SJCRH30 (cell line): ENCODE measurements at regions not wholly inside any gene's neighbourhood (a gene's known extent, or its start where the extent isn't known, plus 50 kb on each side); places are given as distances from the start of the nearest gene placed in this dataset.
A peak's percentile ranks its signal among the peaks of the same experiment; 100 is the strongest.
"Not testable (repeated sequence)": the region's sequence is repeated elsewhere in the genome, so short reads cannot be mapped to it uniquely, and the experiment has no call there.

Experiments
- DNase-seq, 2 experiments: peaks; one replicate each; pipeline ENCODE4 v3.0.0-alpha.2; 2015 to 2020
- H3K27ac ChIP-seq: fragments of 250-450 bp; sonication (Bioruptor Pico); 2 replicates; pipeline ENCODE4 v1.5.1; 2020; ENCODE audit warnings: mild to moderate bottlenecking, moderate library complexity
- H3K27me3 ChIP-seq: fragments of 250-450 bp; sonication (Bioruptor Pico); 2 replicates; pipeline ENCODE4 v1.5.1; 2020; ENCODE audit warnings: mild to moderate bottlenecking, moderate library complexity
- H3K36me3 ChIP-seq: fragments of 250-450 bp; sonication (Bioruptor Pico); 2 replicates; pipeline ENCODE4 v1.5.1; 2020; ENCODE audit warnings: mild to moderate bottlenecking, moderate library complexity
- H3K4me1 ChIP-seq: fragments of 250-450 bp; sonication (Bioruptor Pico); 2 replicates; pipeline ENCODE4 v1.5.1; 2020; ENCODE audit warnings: mild to moderate bottlenecking, moderate library complexity
- H3K4me3 ChIP-seq: fragments of 250-450 bp; sonication (Bioruptor Pico); 2 replicates; pipeline ENCODE4 v1.5.1; 2020; ENCODE audit warnings: mild to moderate bottlenecking, moderate library complexity
- H3K9me3 ChIP-seq: fragments of 250-450 bp; sonication (Bioruptor Pico); replicated peaks from 2 replicates; pipeline ENCODE4 v1.5.1; 2020; ENCODE audit warnings: mild to moderate bottlenecking, moderate library complexity

GRCh38 chrX:1883772-1884171 lies 268.9 kb downstream of the ASMT start:
- no peaks in the 10 kb centered on the region for H3K9me3 ChIP-seq
- no peaks in the 10 kb centered on the region for H3K4me1 ChIP-seq
- H3K27ac ChIP-seq, result no peak overlapping the region
- DNase-seq, result no peak
- no peaks in the 10 kb centered on the region for H3K27me3 ChIP-seq
- no peaks in the 10 kb centered on the region for H3K36me3 ChIP-seq
- H3K4me3 ChIP-seq, result no peak overlapping the region

GRCh38 chrX:1884446-1884845 lies 269.6 kb downstream of the ASMT start:
- Histone ChIP-seq H3K27me3 (no peaks in the 10 kb centered on the region), H3K4me1 (no peaks in the 10 kb centered on the region), H3K27ac (no peak overlapping the region), H3K36me3 (no peaks in the 10 kb centered on the region), H3K4me3 (no peak overlapping the region), H3K9me3 (no peaks in the 10 kb centered on the region)
- no peak for DNase-seq

GRCh38 chrX:1885116-1885515 lies 270.3 kb downstream of the ASMT start:
- Histone ChIP-seq H3K9me3 (no peaks in the 10 kb centered on the region), H3K36me3 (no peaks in the 10 kb centered on the region), H3K4me1 (no peaks in the 10 kb centered on the region), H3K27ac (no peak overlapping the region), H3K27me3 (no peaks in the 10 kb centered on the region), H3K4me3 (no peak overlapping the region)
- no peak for DNase-seq

GRCh38 chrX:1888305-1888704 lies 273.4 kb downstream of the ASMT start:
- not testable (repeated sequence) for H3K27me3 ChIP-seq, H3K27ac ChIP-seq, H3K4me3 ChIP-seq, H3K9me3 ChIP-seq, H3K36me3 ChIP-seq, H3K4me1 ChIP-seq, DNase-seq

- Histone ChIP-seq H3K27ac (no peak overlapping the region), H3K36me3 (no peaks in the 10 kb centered on the region), H3K4me1 (no peaks in the 10 kb centered on the region), H3K27me3 (no peaks in the 10 kb centered on the region), H3K4me3 (no peak overlapping the region), H3K9me3 (no peaks in the 10 kb centered on the region)
- no peak for DNase-seq
Measured at GRCh38 chrX:1894026-1894294, 279.1 kb downstream of the ASMT start.

- H3K27ac ChIP-seq, result no peak overlapping the region
- H3K27me3 ChIP-seq, result no peaks in the 10 kb centered on the region
- H3K4me3 ChIP-seq, result no peak overlapping the region
- no peaks in the 10 kb centered on the region for H3K4me1 ChIP-seq
- DNase-seq, result peak; percentile 16 to 36
- H3K9me3 ChIP-seq, result no peaks in the 10 kb centered on the region
- no peaks in the 10 kb centered on the region for H3K36me3 ChIP-seq
Measured at GRCh38 chrX:1894740-1895139, 279.9 kb downstream of the ASMT start.

GRCh38 chrX:1895583-1895982 lies 280.7 kb downstream of the ASMT start:
- DNase-seq, result no peak
- Histone ChIP-seq H3K4me1 (no peaks in the 10 kb centered on the region), H3K9me3 (no peaks in the 10 kb centered on the region), H3K27me3 (no peaks in the 10 kb centered on the region), H3K36me3 (no peaks in the 10 kb centered on the region), H3K27ac (no peak overlapping the region), H3K4me3 (no peak overlapping the region)

GRCh38 chrX:1899841-1900240 lies 285.0 kb downstream of the ASMT start:
- Histone ChIP-seq H3K4me1 (no peaks in the 10 kb centered on the region), H3K9me3 (no peaks in the 10 kb centered on the region), H3K27me3 (no peaks in the 10 kb centered on the region), H3K4me3 (no peak overlapping the region), H3K27ac (no peak overlapping the region), H3K36me3 (no peaks in the 10 kb centered on the region)
- DNase-seq, result no peak

GRCh38 chrX:1902901-1903235 lies 288.0 kb downstream of the ASMT start:
- Histone ChIP-seq H3K9me3 (no peaks in the 10 kb centered on the region), H3K4me1 (no peaks in the 10 kb centered on the region), H3K27ac (no peak overlapping the region), H3K27me3 (no peaks in the 10 kb centered on the region), H3K36me3 (no peaks in the 10 kb centered on the region), H3K4me3 (no peak overlapping the region)
- no peak for DNase-seq

- H3K4me1 ChIP-seq, result no peaks in the 10 kb centered on the region
- no peak for DNase-seq
Measured at GRCh38 chrX:1903236-1903935, 288.5 kb downstream of the ASMT start.

GRCh38 chrX:1904663-1905218 lies 289.9 kb downstream of the ASMT start:
- DNase-seq, result no peak
- Histone ChIP-seq H3K36me3 (no peaks in the 10 kb centered on the region), H3K27me3 (no peaks in the 10 kb centered on the region), H3K4me1 (no peaks in the 10 kb centered on the region), H3K9me3 (no peaks in the 10 kb centered on the region), H3K27ac (no peak overlapping the region), H3K4me3 (no peak overlapping the region)

More at GRCh38 chrX:1903236-1903935, 288.5 kb downstream of the ASMT start:
- Histone ChIP-seq H3K9me3 (no peaks in the 10 kb centered on the region), H3K27me3 (no peaks in the 10 kb centered on the region), H3K27ac (no peak overlapping the region), H3K4me3 (no peak overlapping the region), H3K36me3 (no peaks in the 10 kb centered on the region)

GRCh38 chrX:1906028-1906427 lies 291.2 kb downstream of the ASMT start:
- no peaks in the 10 kb centered on the region for H3K4me1 ChIP-seq
- H3K4me3 ChIP-seq, result no peak overlapping the region
- H3K9me3 ChIP-seq, result no peaks in the 10 kb centered on the region
- H3K27me3 ChIP-seq, result no peaks in the 10 kb centered on the region
- no peak overlapping the region for H3K27ac ChIP-seq
- no peak for DNase-seq
- H3K36me3 ChIP-seq, result no peaks in the 10 kb centered on the region

- DNase-seq, H3K9me3 ChIP-seq, H3K36me3 ChIP-seq, H3K27me3 ChIP-seq, H3K4me1 ChIP-seq, H3K27ac ChIP-seq, H3K4me3 ChIP-seq: not testable (repeated sequence)
Measured at GRCh38 chrX:1908996-1909395, 294.1 kb downstream of the ASMT start.

GRCh38 chrX:1909419-1910206 lies 294.8 kb downstream of the ASMT start:
- no peak overlapping the region for H3K4me3 ChIP-seq
- no peaks in the 10 kb centered on the region for H3K4me1 ChIP-seq
- no peaks in the 10 kb centered on the region for H3K36me3 ChIP-seq
- no peaks in the 10 kb centered on the region for H3K27me3 ChIP-seq
- H3K9me3 ChIP-seq, result no peaks in the 10 kb centered on the region
- no peak overlapping the region for H3K27ac ChIP-seq
- DNase-seq, result no peak

- H3K36me3 ChIP-seq, result no peaks in the 10 kb centered on the region
- no peak overlapping the region for H3K27ac ChIP-seq
- H3K4me3 ChIP-seq, result no peak overlapping the region
- no peaks in the 10 kb centered on the region for H3K4me1 ChIP-seq
- H3K27me3 ChIP-seq, result no peaks in the 10 kb centered on the region
- H3K9me3 ChIP-seq, result no peaks in the 10 kb centered on the region
- no peak for DNase-seq
Measured at GRCh38 chrX:1910207-1910470, 295.3 kb downstream of the ASMT start.
